ENCODE measurements at regions not wholly inside any gene's neighbourhood (a gene's known extent, or its start where the extent isn't known, plus 50 kb on each side); places are given as distances from the start of the nearest gene placed in this dataset.

- H3K36me3 Mint-ChIP-seq (ENCODE audit: low read depth) = no peaks in the 10 kb centered on the region
- no peak overlapping the region for H3K4me3 ChIP-seq (ENCODE audit: low read length)
- no peak for ATAC-seq (ENCODE audit: poor library complexity)
- CTCF ChIA-PET = no interaction called here
- H3K27me3 ChIP-seq (ENCODE audit: control insufficient read depth in 1 of 2, insufficient read depth in 2 of 2, low read length in 2 of 2) = no peaks in the 10 kb centered on the region
- no peak overlapping the region for H3K27ac Mint-ChIP-seq
- H3K4me1 Mint-ChIP-seq (ENCODE audit: low read depth) = no peaks in the 10 kb centered on the region
- H3K4me1 ChIP-seq (ENCODE audit: insufficient read depth, low read length) = no peaks in the 10 kb centered on the region
- no peaks in the 10 kb centered on the region for H3K9me3 Mint-ChIP-seq
- H3K9me3 ChIP-seq (ENCODE audit: control insufficient read depth in 1 of 2, insufficient read depth in 1 of 2, low read length in 2 of 2) = no peaks in the 10 kb centered on the region
- H3K27me3 Mint-ChIP-seq = peaks cover 5% of the 10 kb centered on the region
- H3K27ac ChIP-seq (ENCODE audit: low read depth in 1 of 2, low read length in 2 of 2) = no peak overlapping the region
- H3K36me3 ChIP-seq (ENCODE audit: insufficient read depth, low read length) = no peaks in the 10 kb centered on the region
- no peak for DNase-seq
- H3K4me3 Mint-ChIP-seq = no peak overlapping the region
- POLR2A ChIA-PET = no interaction called here
- intact Hi-C loops (cut with DNase I, micrococcal nuclease) = no loop called here
- no peak for TF ChIP-seq CTCF (IDR thresholded peaks at IDR 0.05)
Measured at GRCh38 chr12:88267630-88268029, 125.5 kb downstream of the TMTC3 start.

GRCh38 chr12:88272456-88272855 is 130.3 kb downstream of the TMTC3 start:
- no peak for TF ChIP-seq CTCF (IDR thresholded peaks at IDR 0.05)
- POLR2A ChIA-PET = no interaction called here
- H3K4me3 Mint-ChIP-seq = no peak overlapping the region

GRCh38 chr12:88273450-88273849 is 131.3 kb downstream of the TMTC3 start:
- no peak for ATAC-seq (ENCODE audit: poor library complexity)
- no peak overlapping the region for H3K27ac Mint-ChIP-seq
- no peaks in the 10 kb centered on the region for H3K27me3 Mint-ChIP-seq
- Histone ChIP-seq H3K27me3 (ENCODE audit: control insufficient read depth in 1 of 2, insufficient read depth in 2 of 2, low read length in 2 of 2) (no peaks in the 10 kb centered on the region), H3K27ac (ENCODE audit: low read depth in 1 of 2, low read length in 2 of 2) (no peak overlapping the region), H3K9me3 (ENCODE audit: control insufficient read depth in 1 of 2, insufficient read depth in 1 of 2, low read length in 2 of 2) (peaks cover 0 to 4% of the 10 kb centered on the region in 2 experiments), H3K4me1 (ENCODE audit: insufficient read depth, low read length) (no peaks in the 10 kb centered on the region), H3K4me3 (ENCODE audit: low read length) (no peak overlapping the region), H3K36me3 (ENCODE audit: insufficient read depth, low read length) (no peaks in the 10 kb centered on the region)
- no peak overlapping the region for H3K4me3 Mint-ChIP-seq
- no peaks in the 10 kb centered on the region for H3K4me1 Mint-ChIP-seq (ENCODE audit: low read depth)
- no peaks in the 10 kb centered on the region for H3K9me3 Mint-ChIP-seq
- ChIA-PET CTCF (no interaction called here), POLR2A (no interaction called here)
- DNase-seq = no peak
- no peak for TF ChIP-seq CTCF (IDR thresholded peaks at IDR 0.05)
- intact Hi-C loops (cut with DNase I, micrococcal nuclease) = no loop called here
- no peaks in the 10 kb centered on the region for H3K36me3 Mint-ChIP-seq (ENCODE audit: low read depth)

More at GRCh38 chr12:88272456-88272855, 130.3 kb downstream of the TMTC3 start:
- Histone ChIP-seq H3K4me3 (ENCODE audit: low read length) (no peak overlapping the region), H3K36me3 (ENCODE audit: insufficient read depth, low read length) (no peaks in the 10 kb centered on the region), H3K9me3 (ENCODE audit: control insufficient read depth in 1 of 2, insufficient read depth in 1 of 2, low read length in 2 of 2) (peaks cover 0 to 4% of the 10 kb centered on the region in 2 experiments), H3K4me1 (ENCODE audit: insufficient read depth, low read length) (no peaks in the 10 kb centered on the region), H3K27ac (ENCODE audit: low read depth in 1 of 2, low read length in 2 of 2) (no peak overlapping the region), H3K27me3 (ENCODE audit: control insufficient read depth in 1 of 2, insufficient read depth in 2 of 2, low read length in 2 of 2) (no peaks in the 10 kb centered on the region)
- no peak for ATAC-seq (ENCODE audit: poor library complexity)
- no peaks in the 10 kb centered on the region for H3K36me3 Mint-ChIP-seq (ENCODE audit: low read depth)
- H3K27me3 Mint-ChIP-seq = no peaks in the 10 kb centered on the region
- CTCF ChIA-PET = no interaction called here
- no peaks in the 10 kb centered on the region for H3K9me3 Mint-ChIP-seq
- no peak overlapping the region for H3K27ac Mint-ChIP-seq
- DNase-seq = no peak
- H3K4me1 Mint-ChIP-seq (ENCODE audit: low read depth) = no peaks in the 10 kb centered on the region
- intact Hi-C loops (cut with DNase I, micrococcal nuclease) = no loop called here
